ENCODE measurements at regions not wholly inside any gene's neighbourhood (a gene's known extent, or its start where the extent isn't known, plus 50 kb on each side); places are given as distances from the start of the nearest gene placed in this dataset.

DNA sequence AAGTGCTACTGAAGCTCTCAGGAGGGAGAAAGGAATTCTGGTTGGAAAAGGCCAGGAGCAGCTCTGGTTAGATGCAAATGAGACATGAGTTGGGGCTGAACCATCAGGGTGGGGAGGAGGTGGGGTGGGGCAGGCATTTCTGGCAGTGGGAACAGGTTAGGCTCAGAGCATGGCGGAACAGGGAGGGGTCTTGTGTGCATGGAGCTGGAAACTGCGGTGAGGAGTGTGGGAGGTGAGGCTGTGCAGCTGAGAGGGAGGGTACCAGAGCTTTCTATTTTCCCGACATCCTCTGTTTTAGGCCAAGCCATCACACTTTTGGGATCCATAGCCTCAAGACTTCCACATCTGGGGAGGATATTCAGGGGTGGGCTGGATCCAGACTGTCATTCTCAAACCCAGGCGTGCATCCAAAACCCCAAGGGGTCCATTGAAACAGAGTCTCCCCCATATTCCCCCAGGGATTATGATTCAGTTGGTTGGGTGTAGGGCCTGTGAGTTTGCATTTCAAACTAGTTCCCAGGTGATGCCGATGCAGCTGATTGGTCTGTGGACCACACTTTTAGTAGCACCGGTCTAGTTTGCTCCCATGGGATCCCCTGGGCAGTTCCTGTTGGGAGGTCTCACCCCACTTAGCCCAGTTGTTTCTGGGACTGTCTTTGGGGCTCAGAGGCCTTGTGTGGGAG lies 100.9 kb upstream of the TLE3 start:
- DNase-seq: no peak
- no peak overlapping the region for H2BK12ac ChIP-seq (ENCODE audit: insufficient read length, low read depth, low read length)
- H3K4me1 ChIP-seq (ENCODE audit: insufficient read depth, low read length): peaks cover 2% of the 10 kb centered on the region; the same call in 1 of the 2 replicates
- no peaks in the 10 kb centered on the region; a peak in 1 of 5 replicates for H3K9me3 Mint-ChIP-seq
- H3K9me3 ChIP-seq (ENCODE audit: control insufficient read depth, low read depth, low read length): no peaks in the 10 kb centered on the region
- H2AFZ ChIP-seq (ENCODE audit: low read length): no peak overlapping the region
- H3K79me1 ChIP-seq (ENCODE audit: insufficient read depth, low read depth, low read length, poor library complexity, severe bottlenecking): no peaks in the 10 kb centered on the region
- no peak overlapping the region for H3K14ac ChIP-seq (ENCODE audit: insufficient read depth, low read length)
- no peaks in the 10 kb centered on the region for H3K27me3 ChIP-seq (ENCODE audit: insufficient read depth, low read length)
- no CpG with 5 or more reads among the region's 6 CpGs for WGBS (ENCODE audit: extremely low coverage, insufficient read length, low lambda C conversion rate)
- H3K56ac ChIP-seq (ENCODE audit: insufficient read length, low read depth, low read length): no peak overlapping the region
- H3K4ac ChIP-seq (ENCODE audit: low read depth, low read length): no peak overlapping the region
- H3K18ac ChIP-seq (ENCODE audit: insufficient read length, low read depth, low read length): no peak overlapping the region
- no peak overlapping the region for H3K23ac ChIP-seq (ENCODE audit: insufficient read length, low read depth, low read length)
- no peak overlapping the region for H3K4me3 Mint-ChIP-seq
- no peak overlapping the region for H3T11ph ChIP-seq (ENCODE audit: low read length)
- peaks cover 43 to 58% of the 10 kb centered on the region in 2 experiments for H3K4me1 Mint-ChIP-seq
- H3K27me3 Mint-ChIP-seq (ENCODE audit: low read depth): peaks cover 17% of the 10 kb centered on the region
- no peaks in the 10 kb centered on the region for H3K23me2 ChIP-seq (ENCODE audit: insufficient read length, low read depth, low read length, poor library complexity, severe bottlenecking)
- H4K91ac ChIP-seq (ENCODE audit: insufficient read length, low read depth, low read length): no peak overlapping the region
- no peak overlapping the region for H3K4me2 ChIP-seq (ENCODE audit: insufficient read depth, insufficient read length, low read length)
- H2BK5ac ChIP-seq (ENCODE audit: insufficient read length, low read length): no peak overlapping the region
- H3K27ac ChIP-seq (ENCODE audit: insufficient read length, low read depth, low read length): no peak overlapping the region
- no peak overlapping the region for H2BK20ac ChIP-seq (ENCODE audit: low read depth, low read length, poor library complexity, severe bottlenecking)
- TF ChIP-seq, protein P1, sequence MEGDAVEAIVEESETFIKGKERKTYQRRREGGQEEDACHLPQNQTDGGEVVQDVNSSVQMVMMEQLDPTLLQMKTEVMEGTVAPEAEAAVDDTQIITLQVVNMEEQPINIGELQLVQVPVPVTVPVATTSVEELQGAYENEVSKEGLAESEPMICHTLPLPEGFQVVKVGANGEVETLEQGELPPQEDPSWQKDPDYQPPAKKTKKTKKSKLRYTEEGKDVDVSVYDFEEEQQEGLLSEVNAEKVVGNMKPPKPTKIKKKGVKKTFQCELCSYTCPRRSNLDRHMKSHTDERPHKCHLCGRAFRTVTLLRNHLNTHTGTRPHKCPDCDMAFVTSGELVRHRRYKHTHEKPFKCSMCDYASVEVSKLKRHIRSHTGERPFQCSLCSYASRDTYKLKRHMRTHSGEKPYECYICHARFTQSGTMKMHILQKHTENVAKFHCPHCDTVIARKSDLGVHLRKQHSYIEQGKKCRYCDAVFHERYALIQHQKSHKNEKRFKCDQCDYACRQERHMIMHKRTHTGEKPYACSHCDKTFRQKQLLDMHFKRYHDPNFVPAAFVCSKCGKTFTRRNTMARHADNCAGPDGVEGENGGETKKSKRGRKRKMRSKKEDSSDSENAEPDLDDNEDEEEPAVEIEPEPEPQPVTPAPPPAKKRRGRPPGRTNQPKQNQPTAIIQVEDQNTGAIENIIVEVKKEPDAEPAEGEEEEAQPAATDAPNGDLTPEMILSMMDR (conservative IDR thresholded peaks at IDR 0.05): no peak
- H4K5ac ChIP-seq (ENCODE audit: insufficient read length, low read depth, low read length): no peak overlapping the region
- no peaks in the 10 kb centered on the region for H3K79me2 ChIP-seq (ENCODE audit: insufficient read depth, low read length)
- H3K27ac Mint-ChIP-seq: no peak overlapping the region
- no peak overlapping the region for H2BK15ac ChIP-seq (ENCODE audit: low read depth, low read length)
- no peak overlapping the region for H4K8ac ChIP-seq (replicated peaks; ENCODE audit: insufficient read length, low read depth, low read length)
- H3K9ac ChIP-seq (ENCODE audit: extremely low read depth, insufficient read length, low read length): no peak overlapping the region
- no peaks in the 10 kb centered on the region for H4K20me1 ChIP-seq (ENCODE audit: control insufficient read depth, insufficient read depth, insufficient read length)
- H2AK5ac ChIP-seq (ENCODE audit: insufficient read length, low read length): no peak overlapping the region
- no peak overlapping the region for H2BK120ac ChIP-seq (ENCODE audit: low read depth, low read length, poor library complexity, severe bottlenecking)
- H3K36me3 Mint-ChIP-seq (ENCODE audit: insufficient read depth in 1 of 3, low read depth in 3 of 3): no peaks in the 10 kb centered on the region; a peak in 1 of 7 replicates
